CD1c-positive myeloid dendritic cell (primary cell): ENCODE measurements at regions not wholly inside any gene's neighbourhood (a gene's known extent, or its start where the extent isn't known, plus 50 kb on each side); places are given as distances from the start of the nearest gene placed in this dataset.
"Not testable (repeated sequence)": the region's sequence is repeated elsewhere in the genome, so short reads cannot be mapped to it uniquely, and the experiment has no call there.

ENCODE experiments used
- DNase-seq: peaks from one replicate; pipeline ENCODE4 v3.0.0-alpha.2; 2016; ENCODE audit errors: extremely low spot score

DNA sequence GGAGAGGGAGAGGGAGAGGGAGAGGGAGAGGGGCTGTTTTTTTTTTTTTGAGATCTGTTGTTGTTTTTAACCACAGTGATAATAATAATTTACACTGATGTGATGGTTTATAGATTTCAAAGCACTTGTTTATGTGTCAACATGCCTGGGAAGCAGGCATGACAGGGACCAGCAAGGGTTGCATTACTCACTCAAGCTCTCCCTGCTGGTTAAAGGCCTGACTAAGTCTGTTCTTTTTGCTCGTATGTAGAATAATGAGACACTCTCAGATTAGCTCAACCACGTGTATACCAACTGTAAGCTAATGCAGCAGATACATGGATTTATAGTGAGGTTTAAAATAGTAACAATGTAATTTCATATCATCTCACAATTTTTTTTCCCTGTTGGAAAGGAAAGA is 134.6 kb upstream of the BOD1L1 start:
- no peak for DNase-seq

DNA sequence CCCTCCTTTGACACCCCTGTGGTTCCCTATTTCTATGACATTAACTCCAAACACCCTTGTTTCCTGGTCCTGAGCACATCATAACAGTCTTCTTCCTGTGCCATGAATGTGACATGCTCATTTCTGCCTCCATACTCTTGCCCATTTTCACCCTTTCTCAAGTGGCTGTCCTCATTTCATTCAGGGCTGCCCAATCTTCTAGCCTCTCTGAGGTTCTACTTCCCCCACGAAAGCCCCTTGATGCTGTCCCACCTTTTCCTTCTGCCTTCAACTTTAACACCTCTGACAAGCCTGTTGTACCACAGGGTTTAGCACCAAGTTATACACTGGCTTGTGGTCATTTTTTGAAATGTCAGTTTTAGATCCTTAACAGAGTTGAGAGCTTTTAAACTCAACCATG is 136.2 kb upstream of the BOD1L1 start:
- DNase-seq: no peak

DNA sequence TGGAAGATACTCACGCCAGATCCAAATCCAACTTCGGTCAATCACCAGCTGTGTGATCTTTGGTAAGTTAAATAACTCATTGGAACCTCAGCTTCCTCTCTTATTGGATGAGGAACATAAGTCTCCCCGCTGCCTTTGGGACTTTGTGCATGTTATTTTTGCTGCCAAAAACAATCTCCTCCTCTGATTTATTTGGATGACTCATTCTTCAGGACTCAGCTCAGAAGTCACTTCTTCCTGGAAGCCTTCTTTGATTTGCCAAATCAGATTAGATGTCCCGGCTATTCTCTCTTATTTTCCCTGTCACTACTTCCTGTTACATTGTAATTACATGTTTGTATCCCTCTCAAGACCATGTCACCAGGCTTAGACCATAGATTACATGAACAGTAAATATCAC is 138.0 kb upstream of the BOD1L1 start:
- no peak for DNase-seq

DNA sequence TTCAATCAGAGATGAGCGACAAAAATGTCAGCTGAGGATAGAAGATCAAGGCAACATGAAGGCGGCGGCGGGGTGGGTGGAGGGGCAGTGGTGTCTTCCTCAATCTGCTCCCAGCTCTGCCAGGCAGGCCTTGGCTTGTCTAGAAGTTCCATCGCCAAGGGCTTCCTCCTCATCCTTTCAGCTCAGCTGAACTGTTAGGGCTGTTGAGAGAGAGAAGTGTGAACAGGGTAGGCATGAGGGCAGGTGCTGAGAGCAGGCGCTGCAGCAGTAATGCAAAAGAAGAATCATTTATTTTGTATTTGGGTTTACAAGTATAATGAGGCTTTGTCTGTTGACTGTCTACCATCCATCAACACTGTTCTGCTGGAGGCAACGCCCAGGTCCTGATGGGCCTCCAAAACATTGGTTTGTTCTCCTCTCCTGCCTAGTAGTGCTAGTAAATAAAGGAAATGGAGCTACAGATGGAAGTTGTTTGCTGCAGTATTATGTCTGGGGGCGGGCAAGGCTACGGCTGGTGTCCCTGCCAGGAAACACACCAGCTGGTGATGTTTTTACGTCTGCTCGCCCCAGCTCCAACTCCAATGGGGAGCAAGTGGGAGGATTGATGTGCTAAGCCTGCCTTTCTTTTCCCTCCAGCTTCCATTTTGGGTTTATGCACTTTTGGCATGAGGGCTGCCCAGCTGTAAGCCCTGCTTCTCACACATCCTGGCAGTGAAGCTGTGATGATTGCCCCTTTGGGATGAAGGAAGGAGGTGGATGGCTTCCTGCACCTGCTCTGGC is 139.4 kb upstream of the BOD1L1 start:
- DNase-seq: no peak

DNA sequence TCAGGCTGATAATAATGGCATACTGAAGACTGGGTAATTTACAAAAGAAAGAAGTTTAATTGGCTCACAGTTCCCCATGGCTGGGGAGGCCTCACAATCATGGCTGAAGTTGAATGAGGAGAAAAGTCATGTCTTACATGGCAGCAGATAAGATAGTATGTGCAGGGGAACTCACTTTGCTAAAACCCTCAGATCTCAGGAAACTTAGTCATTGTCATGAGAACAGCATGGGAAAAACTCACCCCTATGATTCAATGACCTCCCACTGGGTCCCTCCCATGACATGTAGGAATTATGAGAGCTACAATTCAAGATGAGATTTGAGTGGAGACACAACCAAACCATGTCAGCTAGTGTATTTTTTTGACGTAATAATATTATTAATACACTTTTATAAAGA is 149.8 kb upstream of the BOD1L1 start:
- no peak for DNase-seq

DNA sequence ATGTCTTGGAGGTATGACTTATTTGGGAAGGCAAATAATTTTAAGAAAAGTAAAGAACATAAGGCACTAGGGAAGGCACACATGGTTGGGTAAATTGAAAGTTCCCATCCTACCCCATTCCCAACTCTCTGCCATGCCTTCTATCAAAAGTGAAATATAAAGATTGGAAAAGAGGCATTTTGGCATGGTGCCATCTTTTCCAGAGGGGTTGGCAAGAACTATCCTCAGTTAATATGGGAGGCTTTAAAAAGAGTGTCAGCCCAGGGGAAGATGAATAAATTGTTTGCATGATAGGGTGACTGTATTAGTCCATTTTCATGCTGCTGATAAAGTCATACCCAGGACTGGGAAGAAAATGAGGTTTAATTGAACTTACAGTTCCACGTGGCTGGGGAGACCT is 150.8 kb upstream of the BOD1L1 start:
- DNase-seq: no peak

DNA sequence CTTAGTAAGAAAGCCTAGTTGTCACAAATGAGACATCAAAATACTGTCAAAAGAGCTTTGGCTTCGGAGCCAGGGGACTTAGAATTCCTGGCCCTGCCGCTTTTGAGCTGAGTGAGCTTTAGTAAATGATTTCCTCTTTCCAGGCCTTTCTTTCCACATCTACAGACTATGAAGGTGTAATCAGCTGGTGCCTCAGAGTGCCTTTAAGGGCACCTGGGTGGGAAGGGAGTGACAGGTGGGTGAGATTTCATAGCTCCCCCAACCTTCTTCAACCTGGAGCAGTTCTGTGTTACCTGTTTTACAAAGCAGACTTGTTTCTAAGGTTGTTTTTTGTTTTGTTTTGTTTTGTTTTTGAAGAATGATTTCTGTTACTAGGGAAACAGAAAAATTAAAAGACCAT is 154.7 kb upstream of the BOD1L1 start:
- no peak for DNase-seq

DNA sequence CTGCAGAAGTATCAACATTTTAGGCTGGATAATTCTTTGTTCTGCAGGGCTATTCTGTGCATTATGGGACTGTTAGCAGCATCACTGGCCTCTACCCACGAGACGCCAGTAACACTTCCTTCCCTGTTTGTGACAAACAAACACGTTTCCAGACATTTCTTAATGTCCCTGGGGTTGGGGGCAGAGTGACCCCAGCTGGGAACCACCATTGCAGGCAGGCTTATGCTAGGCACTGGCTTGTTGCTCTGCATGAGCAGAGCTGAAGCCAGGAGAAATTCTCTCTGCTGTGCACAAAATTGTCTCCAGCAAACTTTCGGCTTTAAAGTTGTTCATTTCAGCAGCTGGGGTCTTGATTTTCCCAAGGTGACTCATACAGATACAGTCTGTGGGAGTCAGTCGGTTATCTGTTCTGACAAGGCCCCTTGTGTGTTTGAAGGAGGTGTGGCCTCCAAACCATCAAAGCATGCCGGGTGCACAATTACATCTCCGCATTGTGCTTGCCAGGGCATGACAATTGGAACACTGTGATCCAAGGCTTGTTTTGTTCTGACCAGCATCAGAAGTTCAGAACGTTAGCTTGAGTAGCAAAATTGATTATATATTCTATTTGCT is 156.4 kb upstream of the BOD1L1 start:
- DNase-seq: no peak

DNA sequence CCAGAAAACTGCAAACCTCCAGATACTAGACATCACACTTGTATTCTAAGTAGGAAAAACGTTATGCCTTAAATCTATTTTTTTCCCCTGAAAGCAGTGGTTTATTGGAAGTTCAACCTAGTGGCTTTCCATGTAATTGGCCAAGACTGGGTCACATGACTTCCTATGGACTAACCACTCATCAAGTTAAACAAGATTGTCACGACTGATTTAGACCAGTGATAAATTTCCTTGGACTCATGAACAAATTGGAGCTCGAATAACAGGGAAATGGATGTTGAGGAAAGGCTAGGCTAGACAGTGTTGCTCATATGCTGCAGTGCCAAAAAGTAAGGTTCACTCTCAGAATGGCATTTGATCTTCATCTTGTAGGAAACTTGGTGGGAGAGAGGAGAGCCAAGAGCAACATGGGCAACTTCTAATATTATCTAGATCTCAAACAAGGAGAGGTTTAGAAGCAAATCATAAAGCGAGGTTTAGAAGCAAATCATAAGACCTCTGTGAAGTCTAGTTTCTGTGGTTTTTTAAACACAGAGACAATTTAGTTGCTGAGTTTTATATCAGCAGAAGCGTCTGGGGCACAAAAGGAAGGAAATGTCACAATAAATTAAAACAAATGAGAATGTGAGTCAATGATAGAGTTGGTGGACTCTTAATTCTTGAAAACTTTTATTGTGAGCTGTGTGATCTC is 165.6 kb upstream of the BOD1L1 start:
- no peak for DNase-seq

DNA sequence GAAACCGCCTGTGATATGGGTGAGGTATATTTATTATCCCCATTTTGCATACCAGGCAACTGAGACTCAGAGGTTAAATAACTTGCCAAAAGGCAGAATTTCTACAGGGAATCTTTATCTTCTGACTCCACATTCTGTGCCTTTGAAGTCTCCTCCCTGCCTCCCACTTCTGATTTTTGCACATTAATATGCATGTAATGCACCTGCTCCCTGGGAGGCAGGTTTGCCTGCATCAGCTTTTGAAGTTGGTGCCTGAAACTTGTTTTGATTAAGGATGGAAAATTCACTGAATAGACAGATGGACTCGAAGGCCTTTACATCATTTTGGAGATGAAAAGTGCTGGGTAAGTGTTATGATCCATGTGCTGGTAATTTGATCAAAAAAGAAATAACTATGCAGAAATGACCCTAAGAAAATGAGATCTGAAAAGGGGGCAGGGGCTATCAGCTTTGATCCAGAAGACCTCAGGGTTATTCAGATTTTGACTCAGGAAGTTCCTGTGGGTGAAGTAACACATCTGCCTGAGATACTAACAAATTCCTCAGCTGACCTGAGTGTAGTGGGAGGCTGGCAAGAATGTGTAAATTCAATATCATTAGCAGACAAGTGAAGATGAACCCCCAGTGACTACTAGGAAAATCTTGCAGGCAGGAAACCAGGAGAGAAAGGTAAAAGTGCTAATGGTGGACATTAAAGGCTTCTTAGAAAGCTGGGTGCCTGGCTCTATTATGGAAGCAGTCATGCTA is 167.5 kb upstream of the BOD1L1 start:
- DNase-seq: no peak

DNA sequence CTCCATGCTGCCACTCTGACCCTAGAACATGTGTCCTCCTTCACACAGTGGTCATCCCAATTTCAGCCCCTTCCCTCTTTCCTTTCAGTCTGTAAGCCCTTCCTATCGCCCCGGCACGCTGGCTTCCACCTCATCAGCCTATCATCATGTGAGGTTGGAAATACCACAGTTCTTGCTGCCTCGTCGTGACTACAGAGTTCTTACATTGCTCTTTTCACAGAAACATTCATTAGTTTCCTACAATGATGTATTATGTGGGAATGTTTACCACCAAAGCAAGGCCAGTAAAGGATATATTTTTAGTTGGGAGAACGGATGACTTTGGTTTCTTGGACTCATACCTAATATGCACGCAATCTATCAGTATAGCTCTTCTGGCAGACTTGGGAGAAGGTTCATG is 169.5 kb upstream of the BOD1L1 start:
- DNase-seq: no peak

DNA sequence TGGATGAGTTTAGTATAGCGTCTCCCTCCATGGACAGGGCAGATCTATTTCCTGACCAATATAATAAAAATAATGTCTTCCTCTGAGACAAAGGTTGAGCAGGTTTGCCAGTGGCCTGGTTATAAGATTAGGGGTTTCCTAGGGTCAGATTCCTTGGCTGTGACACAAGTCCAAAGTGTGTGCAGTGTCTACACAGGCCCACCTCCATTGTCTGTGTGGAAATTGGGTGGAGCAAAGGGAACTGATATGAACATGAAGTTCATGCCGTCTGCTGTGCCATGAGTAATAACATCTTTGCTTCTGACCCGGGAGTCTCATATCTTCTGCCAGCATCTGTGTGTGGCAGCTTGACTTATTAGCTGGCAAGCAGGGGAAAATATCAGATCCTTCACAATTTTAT is 187.7 kb upstream of the BOD1L1 start:
- DNase-seq: no peak

DNA sequence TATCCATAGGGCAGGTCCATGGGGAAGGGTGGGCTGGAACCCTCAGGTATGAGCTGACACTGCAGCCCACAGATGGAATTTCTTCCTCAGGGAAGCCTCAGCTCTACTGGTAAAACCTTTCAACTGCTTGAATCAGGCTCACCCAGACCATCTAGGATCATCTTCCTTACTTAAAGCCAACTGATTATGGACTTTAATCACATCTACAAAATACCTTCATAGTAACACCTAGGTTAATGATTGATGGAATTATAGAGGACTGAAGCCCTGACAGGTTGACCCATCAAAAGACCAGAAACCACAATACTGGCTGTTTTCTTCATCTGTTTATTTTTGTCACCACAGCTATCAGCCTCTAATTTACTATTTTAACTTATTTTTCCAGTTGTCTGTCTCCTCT is 188.9 kb upstream of the BOD1L1 start:
- no peak for DNase-seq

DNA sequence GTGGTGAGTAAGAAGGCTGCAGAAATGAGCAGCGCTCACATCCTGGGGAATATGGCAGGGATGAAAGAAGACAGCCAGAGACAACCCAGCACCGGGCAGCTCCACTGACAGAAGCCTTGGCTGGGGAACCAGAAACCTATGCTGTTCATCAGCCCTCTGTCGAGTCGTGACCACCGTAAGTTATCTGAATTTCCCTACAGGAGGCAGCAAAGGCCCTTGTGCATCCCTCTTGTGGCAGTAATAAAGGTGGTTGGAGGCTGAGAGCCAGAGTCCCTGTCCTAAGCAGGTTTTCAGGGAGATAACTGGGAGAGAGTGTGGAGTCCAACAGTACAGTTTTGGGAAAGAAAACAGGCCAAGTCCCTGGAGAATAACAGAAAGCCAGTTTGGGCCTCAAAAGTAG is 194.0 kb upstream of the BOD1L1 start:
- no peak for DNase-seq

DNA sequence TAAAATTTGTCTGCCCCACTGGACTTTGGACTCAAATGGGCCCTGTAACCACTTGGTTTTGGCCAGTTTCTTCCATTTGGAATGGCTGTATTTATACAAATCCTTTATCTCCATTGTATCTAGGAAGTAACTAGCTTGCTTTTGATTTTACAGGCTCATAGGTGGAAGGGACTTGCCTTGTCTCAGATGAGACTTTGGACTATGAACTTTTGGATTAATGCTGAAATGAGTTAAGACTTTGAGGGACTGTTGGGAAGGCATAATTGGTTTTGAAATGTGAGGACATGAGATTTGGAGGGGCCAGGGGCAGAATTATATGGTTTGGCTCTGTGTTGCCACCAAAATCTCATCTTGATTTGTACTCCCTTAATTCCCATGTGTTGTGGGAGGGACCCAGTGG is 198.3 kb upstream of the BOD1L1 start:
- DNase-seq: not testable (repeated sequence)

DNA sequence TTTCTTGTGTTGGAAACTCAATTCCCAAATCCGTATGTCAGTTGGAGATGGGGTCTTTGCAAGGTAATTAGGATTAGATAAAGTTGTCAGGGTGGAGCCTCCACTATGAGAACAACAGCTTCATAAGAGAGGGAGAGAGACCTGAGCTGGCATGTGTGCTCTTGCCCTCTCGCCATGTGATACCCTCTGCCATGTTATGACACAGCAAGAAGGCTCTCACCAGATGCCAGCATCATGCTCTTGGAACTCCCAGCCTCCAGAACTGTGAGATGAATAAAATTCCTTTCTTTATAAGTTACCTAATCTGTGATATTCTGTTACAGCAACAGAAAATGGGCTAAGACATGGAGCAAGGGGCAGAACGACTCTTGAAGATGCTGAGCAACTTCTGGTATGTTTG is 201.9 kb upstream of the BOD1L1 start:
- no peak for DNase-seq

DNA sequence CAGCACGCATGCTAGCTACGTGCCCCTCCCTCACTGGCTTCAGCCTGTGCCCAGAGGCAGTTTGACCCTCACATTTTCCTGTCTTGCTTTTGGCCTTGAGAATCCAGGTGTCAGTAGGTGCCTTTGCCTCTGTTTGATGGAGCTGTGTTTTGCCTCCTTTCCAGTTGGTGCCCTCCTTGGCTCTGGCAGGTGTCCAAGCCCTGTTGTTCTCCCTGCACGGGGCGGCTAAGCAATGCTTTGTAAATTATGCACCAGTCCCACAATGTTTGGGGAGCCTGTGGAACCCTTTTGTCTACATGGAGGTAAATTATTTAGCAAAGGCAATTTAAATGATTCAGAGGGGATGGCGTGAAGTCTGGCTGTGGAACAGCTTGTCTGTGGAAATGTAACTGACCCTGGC is 202.9 kb upstream of the BOD1L1 start:
- no peak for DNase-seq

DNA sequence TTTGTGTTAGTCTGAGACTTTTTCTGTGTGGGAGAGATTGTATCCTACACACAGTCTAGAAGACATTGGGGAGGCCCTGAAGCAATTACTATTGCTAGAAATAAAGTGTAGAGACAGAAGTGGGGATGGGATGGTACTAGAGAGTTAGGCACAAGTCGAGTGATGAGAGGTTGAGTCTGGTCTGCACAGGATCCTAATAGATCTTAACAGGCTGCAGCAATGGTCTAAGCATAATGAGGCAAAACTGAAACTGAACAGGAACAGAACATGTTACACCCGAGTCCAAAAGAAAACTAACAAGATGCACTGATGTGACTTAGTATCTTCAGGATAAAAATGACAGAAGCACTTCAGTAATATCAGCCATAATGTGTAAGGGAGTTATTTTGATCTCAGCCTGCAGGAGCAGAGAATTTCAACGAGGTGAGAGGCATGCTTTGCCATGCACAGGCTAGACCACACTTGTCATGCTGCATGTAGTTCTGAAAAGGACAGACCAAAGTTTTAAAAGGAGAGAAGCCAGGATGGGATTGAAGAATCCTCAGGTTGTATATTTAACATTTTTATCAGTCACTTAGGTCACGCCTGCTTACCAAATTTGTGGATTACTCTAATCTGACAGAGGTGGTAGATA is 205.8 kb upstream of the BOD1L1 start:
- DNase-seq: no peak

DNA sequence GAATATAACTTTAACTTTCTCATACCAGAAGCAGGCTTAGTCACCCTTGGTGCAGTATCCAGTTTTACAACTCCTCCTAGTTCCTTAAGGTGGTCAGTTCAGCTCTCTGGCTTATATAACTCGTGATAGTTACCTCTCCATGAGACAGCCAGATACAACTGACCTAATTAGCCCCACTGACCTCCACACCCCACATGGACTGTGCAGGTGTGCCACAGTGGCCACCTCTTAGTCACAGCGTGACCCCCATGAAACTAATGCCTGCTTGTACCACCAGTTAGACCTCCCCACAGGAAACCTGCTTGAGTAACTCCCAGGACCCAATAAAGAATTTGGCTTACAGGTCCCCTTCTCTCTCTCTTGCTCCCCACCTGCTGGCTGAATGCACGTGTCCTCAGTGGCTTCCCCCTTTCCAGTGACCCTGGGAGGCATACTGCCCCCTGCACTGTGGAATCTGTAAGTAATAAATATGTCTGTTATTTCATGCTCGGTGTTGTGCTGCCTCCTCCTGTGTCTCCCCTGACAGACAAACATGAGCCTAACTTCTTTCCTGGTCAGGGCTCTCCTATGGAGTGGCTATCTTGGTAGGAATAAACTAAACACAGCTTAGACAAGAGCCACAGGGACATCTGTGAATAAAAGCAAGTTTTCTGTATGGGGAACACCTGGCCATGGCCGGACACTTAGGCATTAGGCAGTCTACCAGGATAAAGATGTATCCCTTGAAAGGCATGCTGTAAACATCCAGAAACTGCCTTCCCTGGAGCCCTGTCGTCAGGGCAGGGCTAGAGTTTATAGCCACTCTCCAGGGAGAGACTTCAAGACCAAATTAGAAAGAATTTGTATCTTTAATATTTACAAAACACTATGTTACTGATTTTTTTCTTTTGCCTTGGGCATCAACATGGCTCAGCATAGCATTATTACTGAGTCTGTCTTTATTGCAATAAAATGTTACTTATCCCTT is 209.7 kb upstream of the BOD1L1 start:
- no peak for DNase-seq

DNA sequence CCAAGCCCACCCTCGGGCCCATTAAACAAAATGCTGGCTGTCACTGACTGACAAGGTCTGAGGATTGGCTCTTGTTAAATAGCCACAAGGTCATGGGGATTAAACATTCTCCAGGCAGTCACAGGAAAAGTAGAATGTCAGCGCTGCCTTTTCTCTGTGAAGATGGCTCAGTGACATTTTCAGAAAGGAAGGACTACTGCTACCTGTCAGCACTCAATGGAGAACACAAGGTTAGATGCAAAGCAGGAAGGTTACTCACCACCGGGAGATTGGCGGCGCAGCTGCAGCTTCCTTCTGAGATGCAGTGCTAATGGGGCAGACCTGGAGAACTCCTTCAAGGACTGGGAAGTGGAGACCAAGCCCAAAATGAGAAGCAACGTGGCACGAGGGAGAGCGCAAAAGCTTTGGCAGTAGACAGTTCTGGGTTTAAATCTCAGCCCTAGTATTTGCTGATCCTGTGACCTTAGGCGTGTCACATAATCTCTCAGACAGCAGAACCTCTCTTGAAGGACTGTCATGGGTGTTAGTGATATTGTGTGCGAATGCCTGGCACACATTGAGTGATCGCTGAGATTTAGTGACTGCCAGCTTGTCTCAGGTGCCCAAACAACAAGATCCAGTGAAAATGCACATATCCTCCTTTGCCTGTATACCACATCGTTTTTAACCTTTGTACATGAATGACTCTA is 213.1 kb upstream of the BOD1L1 start:
- no peak for DNase-seq
